ENCODE measurements at regions not wholly inside any gene's neighbourhood (a gene's known extent, or its start where the extent isn't known, plus 50 kb on each side); places are given as distances from the start of the nearest gene placed in this dataset.

DNA sequence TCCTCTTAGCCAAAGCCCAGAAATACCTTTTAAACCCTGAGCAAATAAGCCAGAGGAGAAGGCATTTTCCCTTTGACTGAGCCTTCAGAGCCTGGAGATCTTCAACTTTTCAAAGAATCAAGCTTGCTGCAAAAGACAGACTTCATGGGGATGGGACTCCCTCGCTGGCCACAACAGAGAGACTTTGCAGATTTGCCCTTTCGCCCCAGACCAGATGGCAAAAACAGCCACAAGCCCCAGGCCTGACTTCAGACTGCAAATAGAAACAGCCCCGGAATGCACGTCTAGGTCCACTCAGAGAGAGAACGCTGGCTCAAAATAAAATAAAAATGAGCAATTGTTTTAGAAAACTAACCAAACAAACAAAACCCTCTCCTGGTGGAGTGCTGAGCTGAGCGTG lies 114.6 kb upstream of the MED13L start:
- TF ChIP-seq POLR2A (IDR thresholded peaks at IDR 0.05; ENCODE audit: extremely low read depth, insufficient read length), result no peak
- TF ChIP-seq MYC (IDR thresholded peaks at IDR 0.05; ENCODE audit: low read depth, low read length), result no peak
- TF ChIP-seq, protein P1, sequence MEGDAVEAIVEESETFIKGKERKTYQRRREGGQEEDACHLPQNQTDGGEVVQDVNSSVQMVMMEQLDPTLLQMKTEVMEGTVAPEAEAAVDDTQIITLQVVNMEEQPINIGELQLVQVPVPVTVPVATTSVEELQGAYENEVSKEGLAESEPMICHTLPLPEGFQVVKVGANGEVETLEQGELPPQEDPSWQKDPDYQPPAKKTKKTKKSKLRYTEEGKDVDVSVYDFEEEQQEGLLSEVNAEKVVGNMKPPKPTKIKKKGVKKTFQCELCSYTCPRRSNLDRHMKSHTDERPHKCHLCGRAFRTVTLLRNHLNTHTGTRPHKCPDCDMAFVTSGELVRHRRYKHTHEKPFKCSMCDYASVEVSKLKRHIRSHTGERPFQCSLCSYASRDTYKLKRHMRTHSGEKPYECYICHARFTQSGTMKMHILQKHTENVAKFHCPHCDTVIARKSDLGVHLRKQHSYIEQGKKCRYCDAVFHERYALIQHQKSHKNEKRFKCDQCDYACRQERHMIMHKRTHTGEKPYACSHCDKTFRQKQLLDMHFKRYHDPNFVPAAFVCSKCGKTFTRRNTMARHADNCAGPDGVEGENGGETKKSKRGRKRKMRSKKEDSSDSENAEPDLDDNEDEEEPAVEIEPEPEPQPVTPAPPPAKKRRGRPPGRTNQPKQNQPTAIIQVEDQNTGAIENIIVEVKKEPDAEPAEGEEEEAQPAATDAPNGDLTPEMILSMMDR (IDR thresholded peaks at IDR 0.05; ENCODE audit: low read depth, low read length), result no peak
- TF ChIP-seq, protein P2, sequence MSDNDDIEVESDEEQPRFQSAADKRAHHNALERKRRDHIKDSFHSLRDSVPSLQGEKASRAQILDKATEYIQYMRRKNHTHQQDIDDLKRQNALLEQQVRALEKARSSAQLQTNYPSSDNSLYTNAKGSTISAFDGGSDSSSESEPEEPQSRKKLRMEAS (IDR thresholded peaks at IDR 0.05; ENCODE audit: low read depth, low read length), result no peak
- DNase-seq (ENCODE audit: low read depth), result no peak
- H3K4me3 ChIP-seq (ENCODE audit: low read depth, low read length), result no peak overlapping the region

DNA sequence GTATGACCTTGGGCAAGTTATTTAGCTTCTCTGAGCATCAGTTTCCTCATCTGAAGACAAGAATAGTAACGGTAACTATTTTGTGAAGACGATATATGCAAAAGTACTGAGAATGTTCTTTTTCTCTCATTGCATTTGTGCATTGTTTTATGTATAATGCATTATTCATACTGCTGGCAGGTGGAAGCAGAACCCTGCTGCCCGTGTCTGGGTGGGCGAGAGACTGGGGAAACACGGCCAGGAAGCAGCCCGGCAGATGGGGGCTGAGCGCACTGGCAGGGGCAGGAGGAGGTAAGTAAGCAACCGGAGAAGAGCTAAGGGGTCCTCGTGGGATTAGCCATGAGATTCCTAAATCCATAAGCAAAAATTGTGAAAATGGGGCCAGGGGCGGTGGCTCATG lies 115.8 kb upstream of the MED13L start:
- no peak overlapping the region for H3K4me3 ChIP-seq (ENCODE audit: low read depth, low read length)
- no peak for DNase-seq (ENCODE audit: low read depth)

DNA sequence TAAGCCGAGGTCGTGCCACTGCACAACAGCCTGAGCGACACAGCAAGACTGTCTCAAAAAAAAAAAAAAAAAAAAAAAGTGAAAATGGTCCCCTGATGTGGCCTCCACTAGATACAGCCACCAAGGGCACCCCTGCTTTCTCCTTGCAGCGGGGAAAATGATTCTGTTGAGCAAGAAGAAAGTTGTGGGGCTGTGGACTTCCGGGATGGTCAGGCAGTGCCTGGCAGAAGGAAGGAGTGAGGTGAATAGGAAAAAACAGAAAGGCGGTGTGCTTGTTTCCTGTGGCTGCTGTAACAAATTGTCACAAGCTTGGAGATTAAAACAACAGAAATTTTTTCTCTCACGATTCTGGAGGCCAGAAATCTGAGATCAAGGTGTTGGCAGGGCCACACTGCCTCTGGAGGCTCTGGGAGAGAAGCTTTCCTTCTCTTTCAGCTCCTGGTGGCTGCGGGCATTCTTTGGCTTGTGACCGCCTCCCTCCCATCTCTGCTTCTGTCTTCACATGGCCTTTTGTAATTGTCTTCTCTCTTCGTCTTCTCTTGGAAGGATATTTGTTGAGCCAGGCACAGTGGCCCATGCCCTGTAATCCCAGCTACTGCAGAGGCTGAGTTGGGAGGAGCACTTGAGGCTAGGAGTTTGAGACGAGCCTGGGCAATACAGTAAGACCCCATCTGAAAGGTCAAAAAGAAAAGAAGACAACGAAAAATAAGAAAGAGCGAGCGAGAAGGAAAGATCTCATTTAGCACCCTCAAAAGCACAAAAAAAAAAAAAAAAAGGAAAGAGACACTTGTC lies 116.6 kb upstream of the MED13L start:
- TF ChIP-seq MYC (IDR thresholded peaks at IDR 0.05; ENCODE audit: low read depth, low read length), result no peak
- TF ChIP-seq, protein P1 (IDR thresholded peaks at IDR 0.05; ENCODE audit: low read depth, low read length), result no peak
- TF ChIP-seq, protein P2 (IDR thresholded peaks at IDR 0.05; ENCODE audit: low read depth, low read length), result no peak
- TF ChIP-seq POLR2A (IDR thresholded peaks at IDR 0.05; ENCODE audit: extremely low read depth, insufficient read length), result no peak
- H3K4me3 ChIP-seq (ENCODE audit: low read depth, low read length), result no peak overlapping the region
- DNase-seq (ENCODE audit: low read depth), result peak; percentile 56

More for the DNA sequence above, 115.8 kb upstream of the MED13L start:
- no peak for TF ChIP-seq POLR2A (IDR thresholded peaks at IDR 0.05; ENCODE audit: extremely low read depth, insufficient read length)

DNA sequence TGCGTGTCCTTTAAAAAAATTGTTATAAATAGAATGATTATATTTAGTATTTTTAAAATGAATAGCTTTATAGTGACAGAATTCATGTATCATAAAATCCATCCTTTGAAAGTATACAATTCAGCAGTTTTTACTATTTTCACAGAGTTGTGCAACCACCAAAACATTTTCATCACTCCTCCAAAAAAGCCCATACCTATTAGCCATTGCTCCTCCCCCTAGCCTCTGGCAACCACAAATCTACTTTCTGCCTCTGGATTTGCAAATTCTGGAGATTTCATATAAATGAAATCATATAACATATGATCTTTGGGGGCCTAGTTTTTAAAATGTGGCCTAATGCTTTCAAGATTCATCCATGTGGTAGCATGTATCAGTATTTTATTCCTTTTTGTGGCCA lies 117.9 kb upstream of the MED13L start:
- no peak overlapping the region for H3K4me3 ChIP-seq (ENCODE audit: low read depth, low read length)

DNA sequence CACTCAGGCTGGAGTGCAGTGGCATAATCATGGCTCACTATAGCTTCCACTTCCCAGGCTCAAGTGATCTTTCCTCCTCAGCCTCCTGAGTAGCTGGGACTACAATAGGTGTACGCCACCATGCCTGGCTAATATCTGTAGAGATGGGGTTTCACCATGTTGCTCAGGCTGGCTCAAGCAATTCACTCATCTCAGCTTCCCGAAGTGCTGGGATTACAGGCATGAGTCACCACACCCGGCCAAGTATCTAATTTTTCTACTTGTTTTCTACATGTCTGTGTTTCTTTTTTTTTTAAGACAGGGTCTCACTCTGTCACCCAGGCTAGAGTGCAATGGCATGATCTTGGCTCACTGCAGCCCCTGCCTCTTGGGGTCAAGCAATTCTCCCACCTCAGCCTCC lies 119.7 kb upstream of the MED13L start:
- no peak for DNase-seq (ENCODE audit: low read depth)
- H3K4me3 ChIP-seq (ENCODE audit: low read depth, low read length), result no peak overlapping the region
- TF ChIP-seq, protein P1 (IDR thresholded peaks at IDR 0.05; ENCODE audit: low read depth, low read length), result no peak
- no peak for TF ChIP-seq MYC (IDR thresholded peaks at IDR 0.05; ENCODE audit: low read depth, low read length)
- TF ChIP-seq, protein P2 (IDR thresholded peaks at IDR 0.05; ENCODE audit: low read depth, low read length), result no peak
- TF ChIP-seq POLR2A (IDR thresholded peaks at IDR 0.05; ENCODE audit: extremely low read depth, insufficient read length), result no peak

More for the DNA sequence above, 117.9 kb upstream of the MED13L start:
- peak; percentile 44 for DNase-seq (ENCODE audit: low read depth)
- TF ChIP-seq MYC (IDR thresholded peaks at IDR 0.05; ENCODE audit: low read depth, low read length) (no peak), POLR2A (IDR thresholded peaks at IDR 0.05; ENCODE audit: extremely low read depth, insufficient read length) (no peak)
- TF ChIP-seq, protein P2 (IDR thresholded peaks at IDR 0.05; ENCODE audit: low read depth, low read length), result no peak
- TF ChIP-seq, protein P1 (IDR thresholded peaks at IDR 0.05; ENCODE audit: low read depth, low read length), result no peak

DNA sequence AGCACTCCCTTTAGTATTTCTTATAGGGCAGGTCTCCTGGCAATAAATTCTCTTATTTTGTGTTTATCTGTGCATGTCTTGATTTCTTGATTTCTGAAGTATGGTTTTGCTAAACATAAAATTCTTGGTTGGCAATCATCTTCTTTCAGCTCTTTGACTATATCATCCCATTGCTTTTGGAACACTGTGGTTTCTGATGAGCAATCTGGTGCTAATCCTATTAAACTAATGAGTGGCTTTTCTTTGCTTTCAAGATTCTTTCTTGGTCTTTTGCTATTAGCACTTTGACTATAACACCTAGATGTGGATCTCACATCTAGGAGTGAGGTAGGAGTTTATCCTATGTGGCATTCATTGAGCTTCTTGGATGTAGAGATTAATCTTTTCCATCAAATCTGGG lies 120.7 kb upstream of the MED13L start:
- DNase-seq (ENCODE audit: low read depth), result no peak
- no peak overlapping the region for H3K4me3 ChIP-seq (ENCODE audit: low read depth, low read length)
- TF ChIP-seq POLR2A (IDR thresholded peaks at IDR 0.05; ENCODE audit: extremely low read depth, insufficient read length) (no peak), MYC (IDR thresholded peaks at IDR 0.05; ENCODE audit: low read depth, low read length) (no peak)
- TF ChIP-seq, protein P1 (IDR thresholded peaks at IDR 0.05; ENCODE audit: low read depth, low read length), result no peak
- TF ChIP-seq, protein P2 (IDR thresholded peaks at IDR 0.05; ENCODE audit: low read depth, low read length), result no peak
